ENCODE measurements at regions not wholly inside any gene's neighbourhood (a gene's known extent, or its start where the extent isn't known, plus 50 kb on each side); places are given as distances from the start of the nearest gene placed in this dataset.

- H3K4me1 ChIP-seq (ENCODE audit: control insufficient read depth in 1 of 2, low read depth in 2 of 2): peaks cover 4 to 11% of the 10 kb centered on the region in 2 donors
These were observed 256.5 kb downstream of the C4orf33 start for GRCh38 chr4:129352480-129352879.

GRCh38 chr4:129353490-129353889, 257.5 kb downstream of the C4orf33 start:
- no peaks in the 10 kb centered on the region for H3K27me3 ChIP-seq (replicated peaks; ENCODE audit: insufficient read depth)
- no peak overlapping the region for H3K27ac ChIP-seq
- H3K4me3 ChIP-seq: no peak overlapping the region
- no peak for TF ChIP-seq CTCF (IDR thresholded peaks at IDR 0.05)
- DNase-seq (ENCODE audit: low spot score) (no peak), ATAC-seq (ENCODE audit: insufficient number of reproducible peaks, low FRiP score, low read depth) (no peak)
- peaks cover 4 to 11% of the 10 kb centered on the region in 2 donors for H3K4me1 ChIP-seq (ENCODE audit: control insufficient read depth in 1 of 2, low read depth in 2 of 2)
- no peaks in the 10 kb centered on the region for H3K36me3 ChIP-seq
- no peaks in the 10 kb centered on the region for H3K9me3 ChIP-seq

More at GRCh38 chr4:129352480-129352879, 256.5 kb downstream of the C4orf33 start:
- Histone ChIP-seq H3K4me3 (no peak overlapping the region), H3K27ac (no peak overlapping the region), H3K36me3 (no peaks in the 10 kb centered on the region), H3K27me3 (replicated peaks; ENCODE audit: insufficient read depth) (no peaks in the 10 kb centered on the region), H3K9me3 (no peaks in the 10 kb centered on the region)
- DNase-seq (ENCODE audit: low spot score) (no peak), ATAC-seq (ENCODE audit: insufficient number of reproducible peaks, low FRiP score, low read depth) (no peak)
- no peak for TF ChIP-seq CTCF (IDR thresholded peaks at IDR 0.05)

- DNase-seq (ENCODE audit: low spot score) (no peak), ATAC-seq (ENCODE audit: insufficient number of reproducible peaks, low FRiP score, low read depth) (no peak)
- no peak overlapping the region for H3K27ac ChIP-seq
- H3K9me3 ChIP-seq: no peaks in the 10 kb centered on the region
- H3K4me3 ChIP-seq: no peak overlapping the region
- no peaks in the 10 kb centered on the region for H3K27me3 ChIP-seq (replicated peaks; ENCODE audit: insufficient read depth)
- H3K36me3 ChIP-seq: no peaks in the 10 kb centered on the region
- peaks cover 4 to 11% of the 10 kb centered on the region in 2 donors for H3K4me1 ChIP-seq (ENCODE audit: control insufficient read depth in 1 of 2, low read depth in 2 of 2)
- no peak for TF ChIP-seq CTCF (IDR thresholded peaks at IDR 0.05)
These were observed 259.1 kb downstream of the C4orf33 start for GRCh38 chr4:129355031-129355430.

DNA sequence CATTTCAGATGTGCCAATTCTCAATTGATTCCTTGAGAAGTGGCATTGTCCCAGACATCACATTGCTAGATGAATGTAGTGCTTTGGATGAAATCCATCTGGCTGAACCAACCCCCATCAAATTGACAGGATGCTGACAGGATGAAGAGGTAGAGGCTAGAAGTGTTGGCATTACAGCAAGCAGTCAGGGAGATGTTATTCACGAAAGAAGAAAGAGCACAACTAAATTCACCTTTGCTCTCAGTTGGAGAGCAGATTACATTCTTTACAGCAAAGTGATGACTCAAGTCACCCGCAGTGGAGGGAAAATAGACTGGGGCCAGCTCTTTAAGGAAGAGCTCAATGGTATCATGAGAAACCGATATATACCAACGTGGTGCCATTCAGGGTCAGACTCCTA, 259.6 kb downstream of the C4orf33 start:
- DNase-seq (ENCODE audit: low spot score) (no peak), ATAC-seq (ENCODE audit: insufficient number of reproducible peaks, low FRiP score, low read depth) (no peak)
- H3K36me3 ChIP-seq: no peaks in the 10 kb centered on the region
- H3K9me3 ChIP-seq: no peaks in the 10 kb centered on the region
- no peak overlapping the region for H3K4me3 ChIP-seq
- TF ChIP-seq CTCF (IDR thresholded peaks at IDR 0.05): no peak
- no peak overlapping the region for H3K27ac ChIP-seq
- H3K27me3 ChIP-seq (replicated peaks; ENCODE audit: insufficient read depth): no peaks in the 10 kb centered on the region
- peaks cover 4 to 11% of the 10 kb centered on the region in 2 donors for H3K4me1 ChIP-seq (ENCODE audit: control insufficient read depth in 1 of 2, low read depth in 2 of 2)

GRCh38 chr4:129358571-129358970, 262.6 kb downstream of the C4orf33 start:
- Histone ChIP-seq H3K27ac (no peak overlapping the region), H3K9me3 (no peaks in the 10 kb centered on the region), H3K36me3 (no peaks in the 10 kb centered on the region), H3K4me1 (ENCODE audit: control insufficient read depth in 1 of 2, low read depth in 2 of 2) (peaks cover 4 to 11% of the 10 kb centered on the region in 2 donors), H3K4me3 (no peak overlapping the region), H3K27me3 (replicated peaks; ENCODE audit: insufficient read depth) (no peaks in the 10 kb centered on the region)
- DNase-seq (ENCODE audit: low spot score) (no peak), ATAC-seq (ENCODE audit: insufficient number of reproducible peaks, low FRiP score, low read depth) (no peak)
- TF ChIP-seq CTCF (IDR thresholded peaks at IDR 0.05): no peak

Data from thoracic aorta (tissue), 2 donors.